ENCODE measurements at regions not wholly inside any gene's neighbourhood (a gene's known extent, or its start where the extent isn't known, plus 50 kb on each side); places are given as distances from the start of the nearest gene placed in this dataset.

DNA sequence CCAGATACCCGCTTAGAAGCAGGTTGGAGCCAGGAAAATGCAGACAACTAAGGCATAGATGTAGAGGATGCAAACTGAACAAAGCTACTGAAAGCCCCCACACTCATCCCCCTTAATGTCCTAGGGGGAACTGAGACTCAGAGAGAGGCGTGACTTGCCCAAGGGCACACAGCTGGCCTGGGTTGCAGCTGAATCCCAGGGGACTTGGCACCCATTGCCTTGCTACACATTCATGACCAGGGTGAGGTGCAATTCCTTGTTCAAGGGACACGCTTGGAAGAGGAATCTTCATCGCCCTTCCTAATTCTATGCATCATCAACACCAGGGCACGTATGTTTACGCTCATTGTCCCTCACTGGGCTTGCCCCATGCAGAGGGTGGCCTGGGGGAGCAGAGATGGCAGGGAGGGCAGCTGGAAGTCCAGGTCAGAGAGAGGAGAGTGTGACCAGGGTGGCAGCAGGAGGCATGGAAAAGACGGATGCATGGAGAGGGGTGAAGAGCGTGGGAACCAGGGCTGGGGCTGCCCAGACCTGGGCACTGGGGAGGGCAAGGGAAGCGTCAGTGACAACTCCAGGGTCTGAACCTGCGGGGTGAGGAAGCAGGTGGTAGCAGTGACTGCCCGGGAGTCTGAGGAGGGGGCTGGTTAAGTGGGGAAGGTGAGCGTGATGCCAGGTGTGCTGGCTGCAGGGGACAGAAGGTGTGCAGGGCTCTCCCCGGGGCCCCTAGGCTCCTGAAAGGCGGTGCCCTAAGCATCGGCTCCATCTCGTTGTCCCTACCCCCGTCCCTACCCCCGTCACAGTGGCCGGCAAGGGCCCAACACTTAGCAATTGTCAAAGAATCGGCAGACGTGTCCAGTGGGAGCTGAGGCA lies 267.1 kb upstream of the TNRC6C start:
- H3K27me3 ChIP-seq (ENCODE audit: control insufficient read depth in 1 of 2, insufficient read depth in 2 of 2, low read length in 2 of 2): peaks cover 0 to 5% of the 10 kb centered on the region in 2 experiments
- Mint-ChIP-seq H3K27me3 (peaks cover under 1% of the 10 kb centered on the region), H3K27ac (no peak overlapping the region), H3K4me1 (ENCODE audit: low read depth) (peaks cover 45% of the 10 kb centered on the region), H3K9me3 (no peaks in the 10 kb centered on the region), H3K4me3 (no peak overlapping the region), H3K36me3 (ENCODE audit: low read depth) (no peaks in the 10 kb centered on the region)
- TF ChIP-seq, protein P1, sequence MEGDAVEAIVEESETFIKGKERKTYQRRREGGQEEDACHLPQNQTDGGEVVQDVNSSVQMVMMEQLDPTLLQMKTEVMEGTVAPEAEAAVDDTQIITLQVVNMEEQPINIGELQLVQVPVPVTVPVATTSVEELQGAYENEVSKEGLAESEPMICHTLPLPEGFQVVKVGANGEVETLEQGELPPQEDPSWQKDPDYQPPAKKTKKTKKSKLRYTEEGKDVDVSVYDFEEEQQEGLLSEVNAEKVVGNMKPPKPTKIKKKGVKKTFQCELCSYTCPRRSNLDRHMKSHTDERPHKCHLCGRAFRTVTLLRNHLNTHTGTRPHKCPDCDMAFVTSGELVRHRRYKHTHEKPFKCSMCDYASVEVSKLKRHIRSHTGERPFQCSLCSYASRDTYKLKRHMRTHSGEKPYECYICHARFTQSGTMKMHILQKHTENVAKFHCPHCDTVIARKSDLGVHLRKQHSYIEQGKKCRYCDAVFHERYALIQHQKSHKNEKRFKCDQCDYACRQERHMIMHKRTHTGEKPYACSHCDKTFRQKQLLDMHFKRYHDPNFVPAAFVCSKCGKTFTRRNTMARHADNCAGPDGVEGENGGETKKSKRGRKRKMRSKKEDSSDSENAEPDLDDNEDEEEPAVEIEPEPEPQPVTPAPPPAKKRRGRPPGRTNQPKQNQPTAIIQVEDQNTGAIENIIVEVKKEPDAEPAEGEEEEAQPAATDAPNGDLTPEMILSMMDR (IDR thresholded peaks at IDR 0.05): no peak
- no peaks in the 10 kb centered on the region for H3K36me3 ChIP-seq (ENCODE audit: insufficient read depth, low read length)
- CTCF ChIA-PET: no interaction called here
- no peaks in the 10 kb centered on the region for H3K9me3 ChIP-seq (ENCODE audit: control insufficient read depth in 1 of 2, insufficient read depth in 1 of 2, low read length in 2 of 2)
- ATAC-seq (ENCODE audit: poor library complexity) (no peak), DNase-seq (no peak)
- intact Hi-C loops (cut with DNase I, micrococcal nuclease): loop anchor here in 1 of 2 experiments (10.0 kb wide), 1 partner anchor 47 kb away; no protein-coding TSS in a partner anchor
- peaks cover 44% of the 10 kb centered on the region for H3K4me1 ChIP-seq (ENCODE audit: insufficient read depth, low read length)
- POLR2A ChIA-PET: interaction anchor here (1.4 to 3.5 kb wide), 2 partner anchors 25 to 267 kb away, joined by 5 to 12 read pairs; partner anchors contain the start of gene TNRC6C
- no peak overlapping the region for H3K4me3 ChIP-seq (ENCODE audit: low read length)
- H3K27ac ChIP-seq (ENCODE audit: low read depth in 1 of 2, low read length in 2 of 2): no peak overlapping the region

DNA sequence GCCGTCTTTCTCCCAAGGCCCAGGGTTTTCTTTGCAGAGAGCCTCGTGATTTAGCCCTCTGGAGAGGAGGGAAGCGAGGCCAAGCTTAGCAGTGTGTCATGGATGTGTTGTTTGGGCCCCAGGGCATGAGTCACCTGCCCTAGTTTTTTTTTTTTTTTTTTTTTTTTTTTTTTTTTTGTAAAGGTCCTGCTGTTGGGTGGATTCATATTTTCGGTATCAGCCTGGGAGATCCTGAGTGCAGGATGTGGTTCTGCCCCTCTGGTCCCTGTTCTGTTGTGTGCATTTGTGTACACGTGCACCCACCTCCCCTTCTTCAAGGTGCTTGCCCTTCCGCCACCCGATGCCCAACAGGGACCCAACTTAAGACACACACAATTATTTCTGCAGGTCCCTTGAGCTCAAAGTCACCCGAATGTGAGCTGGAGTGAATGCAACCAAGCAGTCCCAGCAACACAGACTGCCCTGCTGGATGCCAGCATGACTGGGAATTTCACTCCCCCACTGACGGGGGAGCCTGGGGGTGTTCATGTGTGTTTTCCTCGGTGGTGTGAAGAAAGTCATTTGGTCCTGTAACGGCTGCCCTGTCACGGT lies 265.8 kb upstream of the TNRC6C start:
- peaks cover 51% of the 10 kb centered on the region for H3K4me1 Mint-ChIP-seq (ENCODE audit: low read depth)
- DNase-seq: peak in 7 of 14 experiments; percentile 4 to 64 (median 29)

DNA sequence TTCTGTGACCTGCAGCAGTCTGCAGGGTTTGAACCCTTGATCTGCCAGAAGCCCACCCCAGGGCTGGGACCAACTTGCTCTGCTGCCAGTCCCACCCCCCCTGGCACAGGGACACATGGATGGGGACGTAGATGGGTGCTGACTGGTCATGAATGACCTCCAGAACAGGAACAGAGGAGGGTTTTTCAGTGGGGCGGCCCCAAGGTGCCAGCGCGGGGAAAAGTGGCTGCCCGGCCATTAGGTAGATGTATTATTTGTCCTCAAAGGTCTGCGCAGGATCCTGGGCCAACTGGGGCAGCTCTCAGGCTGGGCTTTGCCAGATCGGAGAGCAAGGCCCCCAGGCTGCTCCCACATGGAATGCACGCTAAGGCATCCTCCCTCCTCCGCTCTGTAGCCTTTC lies 265.2 kb upstream of the TNRC6C start:
- no peak for DNase-seq
- CTCF ChIA-PET: no interaction called here
- Histone ChIP-seq H3K4me1 (ENCODE audit: insufficient read depth, low read length) (peaks cover 56% of the 10 kb centered on the region), H3K4me3 (ENCODE audit: low read length) (no peak overlapping the region), H3K9me3 (ENCODE audit: control insufficient read depth in 1 of 2, insufficient read depth in 1 of 2, low read length in 2 of 2) (no peaks in the 10 kb centered on the region), H3K36me3 (ENCODE audit: insufficient read depth, low read length) (no peaks in the 10 kb centered on the region), H3K27me3 (ENCODE audit: control insufficient read depth in 1 of 2, insufficient read depth in 2 of 2, low read length in 2 of 2) (peaks cover 5% of the 10 kb centered on the region in 2 experiments), H3K27ac (ENCODE audit: low read depth in 1 of 2, low read length in 2 of 2) (no peak overlapping the region)
- H3K9me3 Mint-ChIP-seq: no peaks in the 10 kb centered on the region
- H3K27me3 Mint-ChIP-seq: no peaks in the 10 kb centered on the region
- POLR2A ChIA-PET: interaction anchor here (1.5 to 3.5 kb wide), 2 partner anchors 26 to 48 kb away, joined by 3 to 12 read pairs; no protein-coding TSS in a partner anchor
- no peaks in the 10 kb centered on the region for H3K36me3 Mint-ChIP-seq (ENCODE audit: low read depth)
- no peak overlapping the region for H3K4me3 Mint-ChIP-seq
- H3K27ac Mint-ChIP-seq: no peak overlapping the region
- peaks cover 51% of the 10 kb centered on the region for H3K4me1 Mint-ChIP-seq (ENCODE audit: low read depth)
- no peak for ATAC-seq (ENCODE audit: poor library complexity)
- intact Hi-C loops (cut with DNase I, micrococcal nuclease): loop anchor here in 1 of 2 experiments (10.0 kb wide), 1 partner anchor 48 kb away; no protein-coding TSS in a partner anchor
- TF ChIP-seq, protein P1 (IDR thresholded peaks at IDR 0.05): no peak

More for the DNA sequence above, 265.8 kb upstream of the TNRC6C start:
- H3K27ac Mint-ChIP-seq: peak overlapping the region; percentile 12
- ChIA-PET POLR2A (interaction anchor here (1.5 to 3.5 kb wide), 2 partner anchors 26 to 47 kb away, joined by 3 to 12 read pairs; no protein-coding TSS in a partner anchor), CTCF (interaction anchor here (0.6 kb wide), 1 partner anchor 26 kb away, joined by 3 read pairs; no protein-coding TSS in a partner anchor)
- no peak overlapping the region for H3K4me3 ChIP-seq (ENCODE audit: low read length)
- H3K36me3 ChIP-seq (ENCODE audit: insufficient read depth, low read length): no peaks in the 10 kb centered on the region
- no peaks in the 10 kb centered on the region for H3K27me3 Mint-ChIP-seq
- H3K4me1 ChIP-seq (ENCODE audit: insufficient read depth, low read length): peaks cover 55% of the 10 kb centered on the region
- peak; percentile 51 for ATAC-seq (ENCODE audit: poor library complexity)
- peak overlapping the region; percentile 23 for H3K4me3 Mint-ChIP-seq
- intact Hi-C loops (cut with DNase I, micrococcal nuclease): loop anchor here in 1 of 2 experiments (10.0 kb wide), 1 partner anchor 48 kb away; no protein-coding TSS in a partner anchor
- H3K9me3 ChIP-seq (ENCODE audit: control insufficient read depth in 1 of 2, insufficient read depth in 1 of 2, low read length in 2 of 2): no peaks in the 10 kb centered on the region
- TF ChIP-seq, protein P1 (IDR thresholded peaks at IDR 0.05): no peak
- H3K27me3 ChIP-seq (ENCODE audit: control insufficient read depth in 1 of 2, insufficient read depth in 2 of 2, low read length in 2 of 2): peaks cover 5% of the 10 kb centered on the region in 2 experiments
- no peak overlapping the region for H3K27ac ChIP-seq (ENCODE audit: low read depth in 1 of 2, low read length in 2 of 2)
- no peaks in the 10 kb centered on the region for H3K9me3 Mint-ChIP-seq
- no peaks in the 10 kb centered on the region for H3K36me3 Mint-ChIP-seq (ENCODE audit: low read depth)
